H1 (cell line): ENCODE measurements at regions not wholly inside any gene's neighbourhood (a gene's known extent, or its start where the extent isn't known, plus 50 kb on each side); places are given as distances from the start of the nearest gene placed in this dataset.

Source experiments
- CTCF ChIA-PET: fragments of 300-600 bp; sonication (Branson Sonifier 250); formaldehyde crosslinking; loops from one replicate; lab custom pipeline; 2021; ENCODE audit not compliant: partially characterized antibody; lab: Charles Lee
- POLR2A ChIA-PET: fragments of 300-600 bp; sonication (Branson Sonifier 250); formaldehyde crosslinking; loops from one replicate; lab custom pipeline; 2021; ENCODE audit warnings: inconsistent platforms; ENCODE audit not compliant: partially characterized antibody; lab: Charles Lee
- DNase-seq, 2 experiments: peaks; one replicate each; pipeline versions ENCODE4 v3.0.0 to v3.0.0-alpha.2; 2010 to 2022; ENCODE audit warnings: low spot score in 2 of 2, low read depth in 1 of 2, mixed read lengths in 1 of 2
- FAIRE-seq: peaks from 2 replicates; lab custom pipeline; 2011; peaks lifted over from hg19 to GRCh38; lab: Jason Lieb, UNC
- H2AFZ ChIP-seq: 2 replicates; pipeline ENCODE4 v1.8.1; 2012; ENCODE audit warnings: low read length, inconsistent platforms
- H2AK5ac ChIP-seq: 2 replicates; pipeline ENCODE4 v1.6.1; 2013; ENCODE audit warnings: low read depth, low read length
- H2BK120ac ChIP-seq: replicated peaks from 2 replicates; pipeline ENCODE3; 2013; ENCODE audit warnings: low read depth, low read length, inconsistent platforms
- H2BK12ac ChIP-seq: 2 replicates; pipeline ENCODE4 v1.6.1; 2013; ENCODE audit warnings: low read depth, low read length
- H2BK15ac ChIP-seq: 2 replicates; pipeline ENCODE4 v1.6.1; 2013; ENCODE audit warnings: low read length
- H2BK20ac ChIP-seq: 2 replicates; pipeline ENCODE4 v1.6.1; 2013; ENCODE audit warnings: low read length
- H2BK5ac ChIP-seq: 2 replicates; pipeline ENCODE4 v1.6.1; 2013; ENCODE audit warnings: low read depth, low read length
- H3K14ac ChIP-seq: 2 replicates; pipeline ENCODE4 v1.6.1; 2013; ENCODE audit warnings: inconsistent platforms; ENCODE audit not compliant: insufficient read length
- H3K18ac ChIP-seq: 2 replicates; pipeline ENCODE4 v1.6.1; 2013; ENCODE audit warnings: low read length; ENCODE audit errors: extremely low read depth
- H3K23ac ChIP-seq: 2 replicates; pipeline ENCODE4 v1.6.1; 2013; ENCODE audit warnings: inconsistent platforms; ENCODE audit not compliant: insufficient read length
- H3K23me2 ChIP-seq: 2 replicates; pipeline ENCODE4 v1.6.1; 2013; ENCODE audit warnings: low read depth, low read length
- H3K27ac ChIP-seq: 2 replicates; pipeline ENCODE4 v1.6.1; 2011; ENCODE audit warnings: low read depth, low read length, inconsistent platforms
- H3K27me3 ChIP-seq, 4 experiments: replicated peaks in 1 of 4; 1 replicate in 1 of 4; 2 replicates in 3 of 4; pipeline versions ENCODE4 v1.6.1 to v1.8.1; 2011 to 2013; ENCODE audit warnings: low read length in 3 of 4, mild to moderate bottlenecking in 3 of 4, inconsistent platforms in 2 of 4, mixed read lengths in 2 of 4, moderate library complexity in 1 of 4; ENCODE audit not compliant: control insufficient read depth in 3 of 4, insufficient read depth in 3 of 4; ENCODE audit errors: extremely low read depth in 1 of 4
- H3K36me3 ChIP-seq, 4 experiments: 2 replicates each; pipeline versions ENCODE4 v1.6.1 to v1.8.1; 2011 to 2013; ENCODE audit warnings: mild to moderate bottlenecking in 4 of 4, low read length in 3 of 4, moderate library complexity in 2 of 4, control low read depth in 1 of 4, inconsistent platforms in 1 of 4; ENCODE audit not compliant: insufficient read depth in 4 of 4, control insufficient read depth in 2 of 4
- H3K4ac ChIP-seq: replicated peaks from 2 replicates; pipeline ENCODE3; 2013; ENCODE audit warnings: low read length, low read depth, mixed read lengths, inconsistent platforms; ENCODE audit not compliant: insufficient read length
- H3K4me1 ChIP-seq, 4 experiments: replicated peaks in 1 of 4; 1 replicate in 1 of 4; 2 replicates in 3 of 4; pipeline versions ENCODE4 v1.6.1 to v1.8.1; 2011 to 2013; ENCODE audit warnings: low read length in 3 of 4, inconsistent platforms in 2 of 4, mixed read lengths in 1 of 4; ENCODE audit not compliant: insufficient read depth in 4 of 4, control insufficient read depth in 3 of 4
- H3K4me2 ChIP-seq, 2 experiments: 2 replicates each; pipeline versions ENCODE4 v1.6.1 to v1.8.1; 2011 to 2013; ENCODE audit warnings: low read depth in 2 of 2, low read length in 2 of 2, control low read depth in 1 of 2, inconsistent platforms in 1 of 2, mild to moderate bottlenecking in 1 of 2; ENCODE audit not compliant: insufficient read depth in 1 of 2
- H3K4me3 ChIP-seq, 4 experiments: fragments of 200-600, 300-600 bp in 1 of 4; sonication (generic), shearing (Covaris generic), sonication (Bioruptor Twin) in 1 of 4; 2 replicates each; pipeline versions ENCODE4 v1.5.1 to v1.8.1; 2011 to 2016; ENCODE audit warnings: low read length in 4 of 4, low read depth in 3 of 4, control low read depth in 2 of 4, inconsistent platforms in 2 of 4, mild to moderate bottlenecking in 2 of 4, mixed read lengths in 1 of 4, moderate library complexity in 1 of 4; ENCODE audit not compliant: insufficient read depth in 2 of 4; ENCODE audit errors: extremely low read depth in 1 of 4
- H3K56ac ChIP-seq: replicated peaks from 2 replicates; pipeline ENCODE3; 2013; ENCODE audit warnings: low read depth, mild to moderate bottlenecking, mixed read lengths, low read length, inconsistent platforms; ENCODE audit not compliant: insufficient read length
- H3K79me1 ChIP-seq: 2 replicates; pipeline ENCODE4 v1.6.1; 2013; ENCODE audit warnings: low read depth, low read length, control low read depth
- H3K79me2 ChIP-seq, 2 experiments: 2 replicates each; pipeline versions ENCODE4 v1.6.1 to v1.8.1; 2012 to 2013; ENCODE audit warnings: low read length in 2 of 2, mild to moderate bottlenecking in 2 of 2, inconsistent platforms in 1 of 2; ENCODE audit not compliant: insufficient read depth in 2 of 2, control insufficient read depth in 1 of 2
- H3K9ac ChIP-seq, 4 experiments: replicated peaks in 1 of 4; 1 replicate in 1 of 4; 2 replicates in 3 of 4; pipeline versions ENCODE4 v1.6.1 to v1.8.1; 2011 to 2013; ENCODE audit warnings: low read depth in 3 of 4, low read length in 3 of 4, control low read depth in 2 of 4, mild to moderate bottlenecking in 2 of 4, moderate library complexity in 2 of 4, inconsistent platforms in 1 of 4; ENCODE audit errors: extremely low read depth in 1 of 4
- H3K9me3 ChIP-seq, 2 experiments: 2 replicates each; pipeline versions ENCODE4 v1.6.1 to v1.8.1; 2012 to 2013; ENCODE audit warnings: mild to moderate bottlenecking in 2 of 2, moderate library complexity in 2 of 2, control low read depth in 1 of 2, inconsistent platforms in 1 of 2, low read depth in 1 of 2, low read length in 1 of 2, mixed read lengths in 1 of 2; ENCODE audit not compliant: insufficient read depth in 2 of 2
- H4K20me1 ChIP-seq, 2 experiments: replicated peaks in 1 of 2; 2 replicates each; pipeline versions ENCODE3 to v1.8.1; 2011 to 2013; ENCODE audit warnings: inconsistent platforms in 2 of 2, low read length in 2 of 2, mild to moderate bottlenecking in 1 of 2; ENCODE audit not compliant: insufficient read depth in 2 of 2, control insufficient read depth in 1 of 2
- H4K5ac ChIP-seq: 2 replicates; pipeline ENCODE4 v1.6.1; 2013; ENCODE audit warnings: low read length, low read depth, mixed read lengths, inconsistent platforms; ENCODE audit not compliant: insufficient read length
- H4K8ac ChIP-seq: 2 replicates; pipeline ENCODE4 v1.8.0; 2013; ENCODE audit warnings: mild to moderate bottlenecking, moderate library complexity, low read length, inconsistent platforms; ENCODE audit not compliant: insufficient read depth; ENCODE audit errors: extremely low read depth
- H4K91ac ChIP-seq: replicated peaks from 2 replicates; pipeline ENCODE3; 2013; ENCODE audit warnings: low read length, mixed read lengths, inconsistent platforms; ENCODE audit not compliant: insufficient read length
- ATF3 ChIP-seq: IDR thresholded peaks from 2 replicates; pipeline ENCODE4 v1.6.1; 2011; ENCODE audit warnings: low read depth, mild to moderate bottlenecking, low read length; ENCODE audit not compliant: insufficient read depth
- BCL11A ChIP-seq, 2 experiments: IDR thresholded peaks; one replicate each; pipeline ENCODE4 v1.6.1; 2011; ENCODE audit warnings: low read depth in 2 of 2, low read length in 2 of 2, mild to moderate bottlenecking in 2 of 2
- BRCA1 ChIP-seq: IDR thresholded peaks from 2 replicates; pipeline ENCODE4 v1.6.1; 2012; ENCODE audit warnings: low read depth, low read length, improper control_type of control experiment
- CEBPB ChIP-seq: IDR thresholded peaks from 2 replicates; pipeline ENCODE4 v1.6.1; 2012; ENCODE audit warnings: low read depth, low read length
- CTBP2 ChIP-seq: IDR thresholded peaks from 2 replicates; pipeline ENCODE4 v1.7.0; 2011; ENCODE audit warnings: borderline replicate concordance, mild to moderate bottlenecking, moderate library complexity, mixed read lengths, low read length; ENCODE audit not compliant: insufficient read depth, insufficient read length
- MAFK ChIP-seq: IDR thresholded peaks from 2 replicates; pipeline ENCODE4 v1.6.1; 2012; ENCODE audit warnings: low read depth, mild to moderate bottlenecking, improper control_type of control experiment, low read length
- MAX ChIP-seq: IDR thresholded peaks from 2 replicates; pipeline ENCODE4 v1.6.1; 2012; ENCODE audit warnings: inconsistent platforms
- NRF1 ChIP-seq: IDR thresholded peaks from 2 replicates; pipeline ENCODE4 v1.6.1; 2011; ENCODE audit warnings: mild to moderate bottlenecking, low read depth, low read length, improper control_type of control experiment
- PHF8 ChIP-seq: fragments of 200-600 bp; sonication (generic); conservative IDR thresholded peaks from 2 replicates; pipeline ENCODE4 v1.7.1; 2012; ENCODE audit warnings: low read depth, mild to moderate bottlenecking, inconsistent platforms, low read length, moderate library complexity
- RNF2 ChIP-seq: fragments of 200-900, 300-1000 bp; sonication (generic); IDR thresholded peaks from 2 replicates; pipeline ENCODE4 v1.7.1; 2016; ENCODE audit warnings: borderline replicate concordance, low read depth, mild to moderate bottlenecking, antibody characterized with exemption, low read length; ENCODE audit not compliant: poor library complexity, severe bottlenecking; ENCODE audit errors: missing control alignments
- SIN3A ChIP-seq, 2 experiments: IDR thresholded peaks in 1 of 2; conservative IDR thresholded peaks in 1 of 2; 2 replicates each; pipeline ENCODE4 v1.6.1; 2011 to 2012; ENCODE audit warnings: low read length in 2 of 2, improper control_type of control experiment in 1 of 2, low read depth in 1 of 2, mild to moderate bottlenecking in 1 of 2
- SRF ChIP-seq: IDR thresholded peaks from 2 replicates; pipeline ENCODE4 v1.6.1; 2011; ENCODE audit warnings: mild to moderate bottlenecking, low read depth, low read length, moderate library complexity
- TAF7 ChIP-seq: optimal IDR thresholded peaks from 2 replicates; pipeline ENCODE3; 2011; ENCODE audit warnings: low read depth, mild to moderate bottlenecking, inconsistent platforms, low read length, moderate library complexity, borderline replicate concordance
- WGBS, 2 experiments: shearing (Covaris generic) in 1 of 2; methylation state at CpG; one replicate each; pipeline versions ENCODE4 v1.1.6 to v1.1.7; 2013 to 2015; ENCODE audit warnings: low lambda C conversion rate in 2 of 2, mixed read lengths in 2 of 2, inconsistent platforms in 1 of 2, low coverage in 1 of 2, missing lambda C conversion rate in 1 of 2; ENCODE audit not compliant: insufficient replicate concordance in 2 of 2, insufficient coverage in 1 of 2, insufficient read length in 1 of 2; ENCODE audit errors: extremely low coverage in 1 of 2, missing lambda C conversion rate in 1 of 2; 5-methylcytosine and 5-hydroxymethylcytosine counted together

GRCh38 chr11:32168924-32169323 lies 78.0 kb downstream of the RCN1 start:
- no peak overlapping the region for H3K27ac ChIP-seq
- no peak for TF ChIP-seq MAX
- no peak for TF ChIP-seq TAF7
- no peak for TF ChIP-seq NRF1
- TF ChIP-seq CTBP2 = no peak
- TF ChIP-seq BRCA1 = no peak
- TF ChIP-seq MAFK = no peak
- TF ChIP-seq PHF8 = no peak
- no peak for TF ChIP-seq RNF2
- no peak for TF ChIP-seq SIN3A (conservative IDR thresholded peaks at IDR 0.05 in 1 of 2, IDR thresholded peaks at IDR 0.05 in 1 of 2; ENCODE audit: low read depth in 1 of 2, low read length in 2 of 2)
- no peak for TF ChIP-seq BCL11A (IDR thresholded peaks at IDR 0.05; ENCODE audit: low read depth in 2 of 2, low read length in 2 of 2)
- TF ChIP-seq CEBPB = no peak
- TF ChIP-seq SRF = no peak
- TF ChIP-seq ATF3 = no peak

More at GRCh38 chr11:32168924-32169323, 78.0 kb downstream of the RCN1 start:
- Histone ChIP-seq H2BK120ac (no peak overlapping the region), H3K4me1 (no peaks in the 10 kb centered on the region), H2BK15ac (no peak overlapping the region), H3K4me2 (no peak overlapping the region), H3K9me3 (no peaks in the 10 kb centered on the region), H4K91ac (no peak overlapping the region), H3K23ac (no peak overlapping the region), H2AK5ac (no peak overlapping the region), H4K20me1 (no peaks in the 10 kb centered on the region), H3K18ac (no peak overlapping the region), H4K8ac (no peak overlapping the region), H4K5ac (no peak overlapping the region), H2BK20ac (no peak overlapping the region), H3K4me3 (no peak overlapping the region), H3K36me3 (no peaks in the 10 kb centered on the region), H3K4ac (no peak overlapping the region), H3K79me2 (no peaks in the 10 kb centered on the region), H2BK5ac (no peak overlapping the region), H3K9ac (no peak overlapping the region), H3K27me3 (no peaks in the 10 kb centered on the region), H2BK12ac (no peak overlapping the region), H2AFZ (no peak overlapping the region), H3K56ac (no peak overlapping the region), H3K79me1 (no peaks in the 10 kb centered on the region), H3K23me2 (no peaks in the 10 kb centered on the region), H3K14ac (no peak overlapping the region)
- DNase-seq = no peak
- FAIRE-seq = no peak
- WGBS, 2 experiments = 90% methylated on average over 2 of the region's 2 CpGs; no CpG with 5 or more reads in 1 of the 2 experiments
- CTCF ChIA-PET = interaction anchor here (0.8 to 2.4 kb wide), 3 partner anchors 8 to 117 kb away, joined by 3 to 7 read pairs (median 4); no protein-coding TSS in a partner anchor
- POLR2A ChIA-PET = no interaction called here
